OCI-M2 (cell line): ENCODE measurements at regions not wholly inside any gene's neighbourhood (a gene's known extent, or its start where the extent isn't known, plus 50 kb on each side); places are given as distances from the start of the nearest gene placed in this dataset.

Experiments used
- DNase-seq: peaks from one replicate; lab custom pipeline; 2025; ENCODE audit not compliant: unreplicated experiment; lab: John Stamatoyannopoulos, UW

DNA sequence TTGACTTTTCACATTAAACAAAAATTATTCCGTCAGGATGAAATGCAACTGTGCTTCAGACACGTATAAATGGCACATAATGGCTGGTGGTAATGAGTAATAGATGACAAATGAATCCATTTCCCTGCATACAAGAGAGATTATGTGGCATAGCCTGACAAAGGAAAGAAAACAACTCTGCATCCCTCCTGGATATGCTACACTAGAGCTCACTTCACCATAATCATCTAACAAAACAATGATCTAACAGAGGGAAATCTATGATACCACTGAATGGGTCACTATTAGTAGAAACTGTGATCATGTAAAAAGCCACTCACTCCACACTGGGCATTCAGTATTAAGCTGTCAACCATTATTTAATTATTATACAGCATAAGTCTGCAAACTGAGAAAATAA is 1498.4 kb downstream of the EFNB2 start:
- no peak for DNase-seq

DNA sequence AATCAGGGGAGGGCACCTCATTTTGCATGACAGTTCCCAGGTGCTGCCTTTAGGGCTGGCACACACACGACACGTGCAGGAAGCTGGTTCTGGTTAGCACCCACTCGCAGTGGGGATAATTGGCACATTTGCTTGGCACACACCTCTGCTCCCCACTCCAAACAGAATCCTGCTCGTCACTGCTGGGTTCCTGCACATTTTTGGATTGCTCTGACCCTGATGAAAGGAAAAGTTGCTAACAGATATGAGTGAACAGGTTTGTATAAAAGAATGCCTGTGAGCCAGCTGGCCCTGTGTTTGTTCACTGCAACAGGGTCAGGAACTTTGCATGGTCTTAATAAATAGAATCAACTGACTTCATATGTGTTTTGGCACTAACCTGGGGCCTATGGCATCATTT is 1500.4 kb downstream of the EFNB2 start:
- DNase-seq = no peak

DNA sequence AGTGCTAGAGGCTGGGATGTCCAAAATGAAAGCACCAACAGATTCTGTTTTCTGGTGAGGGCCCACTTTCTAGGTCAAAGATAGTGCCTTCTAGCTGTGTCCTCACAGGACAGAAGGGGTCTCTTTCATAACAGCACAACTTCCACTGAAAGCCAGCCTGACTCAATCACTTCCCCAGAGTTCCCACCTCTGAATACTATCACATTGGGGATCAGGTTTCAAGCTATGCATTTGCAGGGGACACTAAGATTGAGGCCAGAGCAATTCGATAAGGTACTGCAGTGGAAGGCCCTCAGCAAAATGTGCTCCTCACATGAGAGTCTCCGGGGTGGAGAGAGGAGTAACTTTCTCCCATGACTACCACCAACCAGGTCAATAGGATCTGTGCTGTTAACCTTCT is 1501.5 kb downstream of the EFNB2 start:
- DNase-seq = no peak

DNA sequence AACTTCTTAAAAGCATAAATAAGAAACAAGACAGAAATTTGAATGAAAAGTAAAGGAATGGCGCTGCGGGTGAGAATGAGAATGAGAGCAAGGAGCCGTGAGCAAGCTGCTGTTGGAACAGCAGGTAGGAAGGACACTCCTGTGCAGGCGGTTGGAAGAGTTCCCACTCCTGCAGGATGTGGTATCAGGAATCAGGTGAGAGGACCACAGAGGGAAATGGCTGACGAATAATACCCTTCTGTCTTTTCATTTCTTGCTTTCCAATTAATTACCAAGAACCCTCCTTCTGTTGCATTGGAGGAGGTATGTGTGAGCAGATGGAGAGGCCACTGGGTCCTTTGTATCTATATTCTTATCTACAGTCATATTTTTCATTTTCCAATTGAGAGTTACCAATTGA is 1504.2 kb downstream of the EFNB2 start:
- no peak for DNase-seq

DNA sequence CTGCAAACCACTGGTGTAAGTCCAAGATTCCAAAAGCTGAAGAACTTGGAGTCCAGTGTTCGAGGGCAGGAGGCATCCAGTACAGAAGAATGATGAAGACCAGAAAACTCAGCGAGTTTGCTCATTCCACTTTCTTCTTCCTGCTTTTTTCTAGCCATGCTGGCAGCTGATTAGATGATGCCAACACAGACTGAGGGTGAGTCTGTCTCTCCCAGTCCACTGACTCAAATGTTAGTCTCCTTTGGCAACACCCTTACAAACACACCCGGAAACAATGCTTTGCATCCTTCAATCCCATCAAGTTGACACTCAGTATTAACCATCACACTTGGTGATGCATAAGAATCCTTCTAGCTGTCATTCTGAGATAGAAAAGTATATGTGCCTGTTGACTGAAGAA is 1504.6 kb downstream of the EFNB2 start:
- no peak for DNase-seq

DNA sequence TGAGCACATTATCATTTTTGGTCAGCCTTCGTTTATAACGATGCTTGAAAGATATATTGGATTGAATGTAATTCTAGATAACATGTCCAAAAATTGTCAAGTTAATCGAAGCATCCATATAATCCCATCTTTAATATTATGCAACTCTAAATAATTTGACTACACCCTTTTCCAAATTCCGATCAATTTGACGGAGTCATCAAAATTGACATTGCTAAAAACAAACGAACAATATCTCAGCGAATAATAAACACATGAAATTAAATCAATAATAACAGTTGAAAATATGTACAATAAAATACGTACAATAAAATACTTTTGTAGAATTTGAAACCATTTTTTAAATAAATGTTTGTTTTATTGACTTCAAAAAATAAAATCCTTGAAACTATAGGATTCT is 1516.4 kb downstream of the EFNB2 start:
- DNase-seq = no peak

DNA sequence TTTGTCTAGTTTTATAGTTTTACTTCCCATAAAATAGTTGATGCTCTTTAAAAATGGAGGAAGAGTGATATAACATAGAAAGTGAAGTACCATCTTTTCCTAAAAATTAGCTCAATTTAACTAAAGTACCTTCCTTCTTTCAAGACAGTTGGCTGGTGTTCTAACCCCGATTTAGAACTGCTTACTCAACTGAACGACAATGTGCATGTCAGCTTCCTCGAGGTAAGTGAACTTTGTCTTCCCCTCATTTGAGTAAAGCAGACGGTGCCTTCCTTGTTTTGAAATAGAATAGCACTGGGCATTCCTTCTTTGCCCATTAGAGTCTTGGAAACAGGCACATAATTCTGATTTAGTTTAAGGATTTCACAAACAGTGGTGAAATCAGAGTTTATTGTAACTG is 1519.2 kb downstream of the EFNB2 start:
- no peak for DNase-seq

DNA sequence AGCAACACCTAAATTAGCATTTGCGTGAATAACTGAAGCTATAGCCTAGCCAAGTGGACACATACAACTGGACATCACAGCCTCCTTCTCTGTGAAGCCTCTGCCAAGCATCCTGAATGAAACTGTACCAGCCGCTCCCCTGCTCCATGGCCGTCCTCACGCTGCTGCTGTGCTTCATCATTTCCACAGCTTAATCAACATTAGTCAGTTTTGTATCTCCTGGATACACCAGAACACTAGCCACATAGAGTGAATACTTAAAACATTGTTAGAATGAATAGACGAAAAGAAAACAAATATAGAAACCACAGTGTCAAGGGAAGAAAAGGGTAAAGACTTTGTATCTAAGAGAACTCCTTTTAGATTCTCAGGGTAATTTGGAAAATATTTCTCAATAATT is 1526.9 kb downstream of the EFNB2 start:
- no peak for DNase-seq

DNA sequence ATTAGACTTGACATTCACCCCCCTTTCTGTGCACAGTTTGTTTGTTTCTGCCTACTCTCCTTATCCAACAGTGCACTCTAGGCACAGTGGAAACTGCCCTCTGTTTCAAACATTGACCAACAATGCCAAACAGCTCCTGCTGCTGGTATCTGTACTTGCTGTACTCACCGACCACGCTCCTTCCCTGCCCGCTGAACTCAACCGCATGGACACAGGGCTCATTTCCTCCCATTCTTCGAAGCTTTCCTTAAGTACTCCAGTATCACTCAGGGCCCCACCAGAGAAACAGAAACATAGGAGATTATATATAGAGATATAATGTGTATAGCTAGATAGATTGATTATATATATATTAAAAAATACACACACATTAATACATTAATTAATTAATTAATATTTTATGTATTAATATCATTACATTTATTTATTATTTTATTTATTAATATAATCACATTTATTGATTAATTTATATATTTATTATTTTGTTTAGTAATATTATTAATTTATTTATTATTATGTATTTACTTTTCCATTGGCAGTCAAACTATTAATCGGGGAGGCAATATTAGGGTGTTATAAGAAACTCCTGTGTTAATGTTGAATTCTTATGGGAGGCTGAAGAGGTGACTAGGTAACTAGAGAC is 1528.2 kb downstream of the EFNB2 start:
- no peak for DNase-seq

DNA sequence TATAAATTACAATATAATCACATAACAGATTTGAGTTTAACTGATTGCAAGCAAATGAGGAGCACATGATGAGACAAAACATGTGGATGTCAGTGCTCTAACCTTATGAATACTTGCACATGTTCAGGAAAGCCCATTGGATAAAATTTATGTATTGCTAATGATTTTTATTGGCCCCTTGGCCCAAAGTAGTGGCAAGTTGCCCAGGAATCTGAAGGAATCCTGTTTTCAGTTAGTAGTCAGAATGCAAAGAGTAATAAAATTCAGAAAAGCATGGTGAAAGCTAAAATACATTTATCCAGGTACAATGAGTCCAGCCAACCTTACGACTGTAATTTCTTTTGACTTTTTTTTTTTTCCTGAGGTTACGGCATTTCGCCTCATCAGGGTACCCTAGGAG is 1539.4 kb downstream of the EFNB2 start:
- DNase-seq = no peak

DNA sequence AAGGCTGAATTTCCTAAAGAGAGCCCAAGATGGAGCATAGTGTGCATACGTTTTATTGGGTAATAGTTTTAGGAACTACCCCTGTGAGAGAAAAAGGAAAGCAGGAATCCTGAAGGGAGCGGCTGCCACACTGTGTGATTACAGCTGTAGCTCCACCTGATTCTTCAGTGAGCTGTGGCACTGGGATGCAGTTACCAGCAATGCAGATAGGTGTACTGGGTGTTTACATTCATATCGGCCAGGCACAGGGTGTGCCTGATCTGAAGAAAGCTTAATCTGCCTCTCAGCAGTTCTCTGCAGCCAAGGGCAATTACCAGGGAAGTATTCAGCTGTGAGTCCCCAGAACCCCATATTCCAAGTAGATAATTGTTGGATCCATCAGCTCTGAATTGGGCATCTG is 1541.8 kb downstream of the EFNB2 start:
- no peak for DNase-seq

DNA sequence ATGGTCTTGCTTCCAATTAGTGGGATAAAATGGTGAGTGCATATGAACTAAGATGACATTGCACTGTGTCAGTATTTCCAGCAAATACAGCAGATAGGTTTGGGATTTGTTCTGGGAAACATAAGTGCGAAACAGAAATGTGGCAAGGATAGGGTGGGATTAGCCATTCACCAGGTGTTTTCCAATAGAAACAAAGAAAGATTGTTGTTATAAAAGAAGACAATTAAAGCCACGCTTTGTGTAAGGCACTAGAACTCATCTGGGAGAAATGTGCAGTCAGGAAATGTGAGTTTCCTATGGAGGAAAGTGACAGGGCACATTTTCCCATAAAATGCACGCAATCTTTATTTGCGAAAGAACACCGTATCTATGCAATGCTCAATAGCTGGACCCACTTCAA is 1547.8 kb downstream of the EFNB2 start:
- no peak for DNase-seq

DNA sequence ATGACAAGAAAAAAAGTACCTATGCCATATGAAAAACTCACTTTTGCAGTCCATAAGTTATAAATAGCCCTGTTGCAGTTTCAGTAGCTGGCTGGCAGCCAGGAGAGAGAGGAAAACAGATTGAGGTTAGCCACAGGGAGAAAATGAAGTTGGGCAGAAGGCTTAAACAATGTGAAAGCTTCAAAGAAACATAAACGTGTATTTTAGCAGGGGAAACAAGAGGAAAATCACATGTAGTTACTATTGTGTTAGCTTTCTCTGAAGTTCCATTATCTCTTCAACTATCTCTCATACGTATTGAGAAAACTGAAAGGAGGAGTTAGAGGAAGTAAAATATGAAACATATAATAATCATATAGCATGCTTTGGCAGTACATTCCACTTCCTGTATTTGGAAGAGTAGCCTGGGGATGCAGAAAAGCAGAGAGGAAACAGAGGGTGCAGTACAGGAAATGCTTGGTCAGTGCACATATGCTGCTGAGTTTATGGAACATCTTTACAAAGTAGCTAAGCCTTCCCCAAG is 1551.1 kb downstream of the EFNB2 start:
- no peak for DNase-seq

DNA sequence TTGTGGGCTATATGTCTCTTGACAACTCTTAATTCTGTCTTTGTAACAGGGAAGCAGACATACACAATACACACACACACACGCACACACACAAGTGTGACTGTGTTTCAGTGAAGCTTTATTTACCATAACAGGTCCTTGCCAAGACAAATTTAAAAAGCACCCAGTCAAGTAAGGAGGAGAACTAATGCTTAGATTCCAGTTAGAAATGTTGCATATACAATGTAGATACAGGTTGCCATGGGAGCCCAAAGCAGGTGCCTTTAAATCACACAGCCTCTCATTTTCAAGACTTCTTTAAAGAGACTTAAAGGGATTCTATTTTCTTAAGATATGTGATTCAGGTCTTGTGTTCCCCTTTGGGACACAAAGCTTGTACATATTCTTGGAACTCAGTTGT is 1551.9 kb downstream of the EFNB2 start:
- no peak for DNase-seq

DNA sequence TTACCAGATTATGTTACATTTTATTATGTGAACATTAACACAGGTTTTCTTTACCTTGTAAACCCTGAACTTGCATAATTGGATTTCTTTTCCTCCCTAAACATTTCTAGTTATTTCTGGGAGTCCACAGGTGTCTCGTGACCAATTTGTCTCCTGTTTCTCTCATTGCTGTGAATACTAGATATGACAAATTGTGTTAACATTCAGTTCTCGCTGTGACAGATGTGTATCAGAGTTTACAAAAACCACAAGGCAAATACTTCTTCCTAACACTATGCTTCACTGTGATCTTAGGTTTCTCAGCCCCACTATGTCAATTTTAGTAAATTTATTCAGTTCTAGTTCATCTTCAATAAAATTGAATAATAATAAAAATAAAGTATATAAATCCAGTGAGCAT is 1554.9 kb downstream of the EFNB2 start:
- no peak for DNase-seq

DNA sequence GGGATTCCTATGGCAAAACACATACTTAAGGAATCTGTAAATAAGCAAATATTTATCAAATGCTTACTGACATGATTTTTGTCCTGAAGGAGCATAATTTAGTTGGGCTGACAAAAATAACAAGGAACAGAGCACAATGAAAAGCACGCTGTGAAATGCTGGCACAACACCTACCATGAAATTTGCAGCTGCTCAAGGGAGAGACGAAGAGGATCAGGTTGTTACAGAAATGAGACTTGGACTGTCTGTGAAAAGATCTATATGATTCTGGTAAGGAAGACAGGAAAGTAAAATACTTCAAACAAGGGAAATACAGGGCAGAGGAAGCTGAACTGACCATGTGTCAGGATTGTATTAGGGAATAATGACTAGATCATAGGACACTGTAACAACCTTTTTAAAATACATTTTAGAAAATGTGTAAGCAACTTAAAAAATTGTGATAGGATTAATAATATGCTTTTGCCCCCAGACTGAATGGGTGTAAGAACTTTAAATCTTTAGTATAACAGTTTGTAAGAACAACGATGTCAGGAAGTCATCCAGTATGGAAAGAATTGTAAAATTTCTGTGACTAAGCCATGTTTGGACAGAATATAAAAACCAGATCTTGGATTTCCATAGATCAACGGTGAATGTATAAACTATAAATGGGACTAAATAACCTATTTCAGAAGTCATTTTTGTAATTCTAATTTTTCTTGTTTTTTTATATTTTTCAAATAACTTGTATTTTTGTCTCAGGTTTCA is 1556.0 kb downstream of the EFNB2 start:
- no peak for DNase-seq

DNA sequence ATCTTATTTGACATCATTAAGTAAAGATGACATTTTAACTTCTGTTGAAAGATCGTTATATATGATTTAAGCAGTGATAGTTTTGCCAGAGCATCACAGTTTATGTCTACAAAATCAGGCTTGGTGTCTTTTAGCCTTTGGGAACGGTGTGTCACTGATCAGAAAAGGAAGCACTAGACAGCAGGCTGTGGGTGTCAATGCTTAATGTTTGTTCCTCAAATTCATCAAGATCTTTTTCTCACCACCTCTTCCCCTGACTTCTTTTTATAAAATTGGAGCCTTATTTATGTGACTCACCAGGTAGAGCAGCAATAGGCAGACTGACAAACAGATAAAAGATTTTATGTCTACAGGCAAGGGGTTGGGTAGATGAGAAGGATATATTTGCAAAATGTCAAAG is 1558.5 kb downstream of the EFNB2 start:
- DNase-seq = no peak

DNA sequence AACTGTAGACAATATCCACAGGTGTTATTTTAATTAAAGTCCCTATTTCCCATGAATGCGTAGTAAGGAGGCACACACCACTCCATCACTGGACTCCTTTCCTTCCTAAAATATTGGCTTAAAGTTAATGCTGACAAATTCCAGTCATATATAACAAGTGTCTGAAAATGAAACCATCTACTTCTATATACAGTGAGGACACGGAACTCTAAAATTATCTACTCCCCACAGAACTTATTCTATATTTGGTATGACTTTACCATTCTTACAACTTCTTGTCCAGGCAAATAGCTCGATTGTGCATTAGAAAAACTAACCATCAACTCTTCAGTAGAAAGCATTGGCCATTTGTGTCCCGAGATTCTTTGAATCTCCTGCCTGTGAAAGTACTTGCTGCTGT is 1560.2 kb downstream of the EFNB2 start:
- DNase-seq = no peak

DNA sequence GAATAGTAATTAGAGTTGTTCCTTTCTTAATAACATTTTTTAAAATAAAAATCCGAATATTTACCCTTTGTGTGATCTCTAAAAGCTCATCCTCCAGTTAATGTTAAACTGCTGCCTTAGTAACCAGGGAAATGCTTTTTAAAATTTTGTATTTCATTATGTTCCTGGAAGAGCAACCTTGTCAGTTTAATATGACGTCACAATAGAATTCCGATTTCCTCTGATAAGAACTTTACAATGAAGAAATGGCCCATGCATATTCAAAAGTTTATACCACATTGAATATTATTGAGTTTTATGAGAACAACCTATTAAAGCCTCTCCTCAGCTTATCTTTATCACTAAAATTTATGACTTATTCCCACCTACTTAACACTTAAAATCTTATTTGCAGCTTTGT is 1566.6 kb downstream of the EFNB2 start:
- no peak for DNase-seq

DNA sequence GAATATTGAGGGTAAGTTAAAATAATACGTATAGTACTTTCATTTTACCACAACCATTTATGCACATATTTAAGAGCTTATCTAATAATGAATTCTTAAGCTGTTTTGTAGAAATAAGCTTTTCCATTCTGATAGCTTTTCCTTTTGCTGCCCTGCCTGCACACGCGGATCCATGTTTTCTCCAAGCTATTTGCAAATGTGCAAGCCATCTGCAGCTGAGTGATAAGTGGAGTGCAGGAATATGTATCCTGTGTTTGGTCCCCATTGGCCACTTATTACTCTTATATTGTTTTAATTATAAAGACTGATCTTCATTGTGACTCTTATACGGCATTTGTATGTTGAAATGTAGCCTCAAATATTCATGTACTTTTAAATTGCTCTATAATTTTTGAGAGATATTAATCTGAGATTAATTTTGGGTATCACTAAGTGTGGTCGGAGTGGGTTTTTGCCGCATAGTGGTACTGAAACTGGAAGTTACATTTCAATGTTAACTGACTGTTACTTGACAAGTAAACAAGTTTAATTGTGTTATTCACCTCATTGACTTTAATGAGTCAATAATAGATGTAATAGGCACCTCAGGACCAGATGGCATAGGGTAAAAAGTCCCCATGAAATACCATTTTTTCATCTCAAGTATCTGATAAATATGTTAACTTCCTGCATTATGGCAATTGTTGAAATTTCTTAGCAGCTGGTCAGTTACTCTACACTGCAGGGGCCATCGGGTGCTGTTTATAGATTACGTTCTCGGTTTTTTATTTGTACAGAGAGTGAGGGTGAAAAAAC is 1567.4 kb downstream of the EFNB2 start:
- no peak for DNase-seq

DNA sequence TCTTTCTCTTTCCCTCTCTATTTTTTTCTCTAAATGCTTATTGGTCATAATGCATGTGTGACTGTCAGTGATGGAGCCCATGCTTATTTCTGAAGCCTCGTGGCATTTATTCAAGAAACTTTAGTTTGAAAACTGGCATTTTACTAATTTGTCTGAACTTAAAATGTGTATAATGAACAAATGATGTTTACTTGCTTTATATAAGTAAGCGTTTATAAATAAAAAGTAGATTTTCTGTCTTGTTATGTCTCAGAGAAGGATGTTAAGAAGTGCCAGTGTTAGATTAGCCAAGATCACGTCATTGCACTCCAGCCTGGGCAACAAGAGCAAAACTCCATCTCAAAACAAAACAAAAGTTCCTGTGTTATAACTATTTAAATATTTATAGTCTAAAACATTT is 1568.1 kb downstream of the EFNB2 start:
- no peak for DNase-seq

DNA sequence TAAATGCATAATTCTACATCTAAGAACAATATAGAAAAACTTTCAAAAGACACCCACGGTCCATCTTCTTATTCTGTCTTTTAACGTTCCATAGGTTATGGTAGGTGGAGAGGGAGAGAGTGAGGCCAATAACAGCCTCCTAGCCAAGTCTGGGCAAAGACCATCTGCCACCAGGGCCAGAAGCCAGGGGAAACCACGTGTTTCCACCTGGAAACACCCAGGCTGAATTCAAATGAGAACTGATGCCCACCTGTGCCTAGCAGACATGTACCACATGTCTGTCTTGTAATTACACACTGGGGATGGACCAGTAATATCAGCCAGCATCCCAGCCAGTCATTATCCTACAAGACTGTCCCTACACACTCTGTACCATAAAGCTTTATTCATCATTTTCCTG is 1573.1 kb downstream of the EFNB2 start:
- DNase-seq = no peak
